ENCODE measurements at regions not wholly inside any gene's neighbourhood (a gene's known extent, or its start where the extent isn't known, plus 50 kb on each side); places are given as distances from the start of the nearest gene placed in this dataset.

GRCh38 chr3:59418836-59419235 lies 369.0 kb upstream of the CFAP20DC start:
- no peak for DNase-seq (ENCODE audit: low read depth, low spot score)

GRCh38 chr3:59412516-59412915 lies 362.7 kb upstream of the CFAP20DC start:
- no peak for DNase-seq (ENCODE audit: low read depth, low spot score)

GRCh38 chr3:59411694-59412093 lies 361.9 kb upstream of the CFAP20DC start:
- DNase-seq (ENCODE audit: low read depth, low spot score), result no peak

- DNase-seq (ENCODE audit: low read depth, low spot score), result no peak
These were observed 361.4 kb upstream of the CFAP20DC start for GRCh38 chr3:59411186-59411585.

- DNase-seq (ENCODE audit: low read depth, low spot score), result no peak
These were observed 358.3 kb upstream of the CFAP20DC start for GRCh38 chr3:59408047-59408624.

GRCh38 chr3:59407425-59407824 lies 357.6 kb upstream of the CFAP20DC start:
- DNase-seq (ENCODE audit: low read depth, low spot score), result no peak

GRCh38 chr3:59406943-59407342 lies 357.1 kb upstream of the CFAP20DC start:
- no peak for DNase-seq (ENCODE audit: low read depth, low spot score)

GRCh38 chr3:59404851-59405250 lies 355.0 kb upstream of the CFAP20DC start:
- DNase-seq (ENCODE audit: low read depth, low spot score), result no peak

GRCh38 chr3:59404064-59404463 lies 354.2 kb upstream of the CFAP20DC start:
- no peak for DNase-seq (ENCODE audit: low read depth, low spot score)

- DNase-seq (ENCODE audit: low read depth, low spot score), result no peak
These were observed 352.1 kb upstream of the CFAP20DC start for GRCh38 chr3:59401924-59402323.

GRCh38 chr3:59392116-59392515 lies 342.3 kb upstream of the CFAP20DC start:
- no peak for DNase-seq (ENCODE audit: low read depth, low spot score)

GRCh38 chr3:59391131-59391530 lies 341.3 kb upstream of the CFAP20DC start:
- no peak for DNase-seq (ENCODE audit: low read depth, low spot score)

- no peak for DNase-seq (ENCODE audit: low read depth, low spot score)
These were observed 338.9 kb upstream of the CFAP20DC start for GRCh38 chr3:59388555-59389270.

GRCh38 chr3:59386165-59386564 lies 336.3 kb upstream of the CFAP20DC start:
- DNase-seq (ENCODE audit: low read depth, low spot score), result no peak

GRCh38 chr3:59385547-59385946 lies 335.7 kb upstream of the CFAP20DC start:
- no peak for DNase-seq (ENCODE audit: low read depth, low spot score)

GRCh38 chr3:59381282-59381681 lies 331.5 kb upstream of the CFAP20DC start:
- no peak for DNase-seq (ENCODE audit: low read depth, low spot score)

- DNase-seq (ENCODE audit: low read depth, low spot score), result no peak
These were observed 330.3 kb upstream of the CFAP20DC start for GRCh38 chr3:59380146-59380545.

- DNase-seq (ENCODE audit: low read depth, low spot score), result no peak
These were observed 325.0 kb upstream of the CFAP20DC start for GRCh38 chr3:59374818-59375211.

- DNase-seq (ENCODE audit: low read depth, low spot score), result no peak
These were observed 324.4 kb upstream of the CFAP20DC start for GRCh38 chr3:59374091-59374817.

GRCh38 chr3:59372346-59372745 lies 322.5 kb upstream of the CFAP20DC start:
- no peak for DNase-seq (ENCODE audit: low read depth, low spot score)

GRCh38 chr3:59368900-59369675 lies 319.3 kb upstream of the CFAP20DC start:
- no peak for DNase-seq (ENCODE audit: low read depth, low spot score)

GRCh38 chr3:59367150-59367549 lies 317.3 kb upstream of the CFAP20DC start:
- peak; percentile 6 for DNase-seq (ENCODE audit: low read depth, low spot score)

Data from smooth muscle cell of the brain vasculature (primary cell).